IPS DF 19.7 (cell line): ENCODE measurements at regions not wholly inside any gene's neighbourhood (a gene's known extent, or its start where the extent isn't known, plus 50 kb on each side); places are given as distances from the start of the nearest gene placed in this dataset.
"Not testable (repeated sequence)": the region's sequence is repeated elsewhere in the genome, so short reads cannot be mapped to it uniquely, and the experiment has no call there.

ENCODE experiments used
- DNase-seq: peaks from one replicate; pipeline ENCODE4 v3.0.0-alpha.2; 2013; ENCODE audit warnings: low read depth, low spot score

GRCh38 chr2:194822657-194823056, 834.4 kb upstream of the SLC39A10 start:
- DNase-seq = no peak

DNA sequence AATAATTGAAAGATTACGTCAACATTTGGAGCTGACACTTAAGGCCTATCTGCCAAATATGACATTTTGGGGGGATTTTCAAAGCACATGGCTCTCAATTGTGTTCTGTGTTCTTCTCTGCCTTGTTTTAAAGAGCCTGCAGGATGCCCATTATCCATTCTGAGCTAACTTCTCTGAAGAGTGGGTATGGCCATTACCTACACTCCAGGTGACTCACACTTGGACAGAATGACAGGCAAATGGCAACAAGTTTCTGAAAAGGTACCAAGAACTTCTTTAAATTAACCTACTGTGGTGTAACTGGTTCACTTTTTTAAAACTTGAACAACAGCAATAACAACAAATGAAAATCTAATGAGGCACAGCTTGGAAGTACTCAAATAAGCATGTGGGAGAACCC, 834.9 kb upstream of the SLC39A10 start:
- no peak for DNase-seq

GRCh38 chr2:194819367-194819766, 837.7 kb upstream of the SLC39A10 start:
- no peak for DNase-seq

GRCh38 chr2:194815475-194815874, 841.6 kb upstream of the SLC39A10 start:
- no peak for DNase-seq

DNA sequence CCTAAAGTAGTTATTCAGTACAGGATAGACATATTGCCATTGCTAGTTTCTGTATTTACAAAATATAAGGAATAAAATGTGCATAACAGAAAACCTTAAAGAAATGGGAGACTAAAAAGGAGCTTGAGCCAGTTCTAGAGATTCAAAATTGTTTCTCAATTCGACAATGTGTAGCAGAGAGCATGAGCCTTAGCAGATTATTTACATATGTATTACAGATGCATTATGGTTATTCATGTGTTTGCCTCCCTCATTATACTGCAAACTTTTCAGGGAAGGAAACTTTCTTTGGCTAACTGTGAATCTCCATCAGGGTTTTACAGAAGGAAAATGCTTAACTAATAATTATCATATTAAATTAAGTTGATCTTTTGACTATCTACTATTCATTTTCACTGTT, 854.4 kb upstream of the SLC39A10 start:
- DNase-seq = no peak

GRCh38 chr2:194787071-194787470, 870.0 kb upstream of the SLC39A10 start:
- not testable (repeated sequence) for DNase-seq

- DNase-seq = not testable (repeated sequence)
These were observed 885.6 kb upstream of the SLC39A10 start for GRCh38 chr2:194771394-194771793.

DNA sequence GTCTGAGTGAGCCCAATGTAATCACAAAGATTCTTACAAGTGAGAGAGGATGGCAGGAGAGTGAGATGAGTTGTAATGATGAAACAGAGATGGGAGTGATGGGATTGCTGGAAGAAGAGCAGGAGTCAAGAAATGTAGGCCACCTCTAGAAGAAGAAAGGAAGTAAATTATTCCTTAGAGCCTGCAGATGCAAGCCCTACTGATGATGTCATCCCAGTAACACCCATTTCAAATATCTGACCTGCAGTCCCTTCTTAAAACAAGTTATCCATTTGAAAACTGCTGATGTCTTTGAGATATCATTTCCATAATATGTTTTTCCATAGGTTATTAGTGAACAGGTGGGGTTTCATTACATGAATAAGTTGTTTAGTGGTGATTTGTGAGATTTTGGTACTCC, 888.0 kb upstream of the SLC39A10 start:
- no peak for DNase-seq

GRCh38 chr2:194765723-194766122, 891.3 kb upstream of the SLC39A10 start:
- DNase-seq = no peak

- no peak for DNase-seq
These were observed 906.1 kb upstream of the SLC39A10 start for GRCh38 chr2:194750926-194751325.

GRCh38 chr2:194745557-194746146, 911.4 kb upstream of the SLC39A10 start:
- DNase-seq = no peak

DNA sequence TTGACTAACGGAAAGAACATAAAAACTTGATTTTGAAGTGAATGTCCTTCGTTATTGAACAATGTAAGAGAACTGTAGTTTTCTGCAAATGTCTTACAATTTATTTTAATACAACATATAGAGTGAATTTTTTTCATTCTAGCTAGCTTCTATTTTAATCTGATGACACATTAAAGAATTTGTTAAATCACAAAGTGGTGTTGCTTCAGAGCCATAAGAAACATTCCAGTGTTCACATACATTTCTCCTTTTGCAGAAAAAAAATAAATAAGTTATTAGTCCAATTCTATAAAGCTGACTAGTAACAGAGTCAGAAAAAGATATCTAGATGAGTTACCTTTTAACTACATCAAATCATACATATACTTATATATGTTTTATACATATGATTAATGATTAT, 914.3 kb upstream of the SLC39A10 start:
- DNase-seq = no peak

GRCh38 chr2:194739217-194739616, 917.8 kb upstream of the SLC39A10 start:
- no peak for DNase-seq

DNA sequence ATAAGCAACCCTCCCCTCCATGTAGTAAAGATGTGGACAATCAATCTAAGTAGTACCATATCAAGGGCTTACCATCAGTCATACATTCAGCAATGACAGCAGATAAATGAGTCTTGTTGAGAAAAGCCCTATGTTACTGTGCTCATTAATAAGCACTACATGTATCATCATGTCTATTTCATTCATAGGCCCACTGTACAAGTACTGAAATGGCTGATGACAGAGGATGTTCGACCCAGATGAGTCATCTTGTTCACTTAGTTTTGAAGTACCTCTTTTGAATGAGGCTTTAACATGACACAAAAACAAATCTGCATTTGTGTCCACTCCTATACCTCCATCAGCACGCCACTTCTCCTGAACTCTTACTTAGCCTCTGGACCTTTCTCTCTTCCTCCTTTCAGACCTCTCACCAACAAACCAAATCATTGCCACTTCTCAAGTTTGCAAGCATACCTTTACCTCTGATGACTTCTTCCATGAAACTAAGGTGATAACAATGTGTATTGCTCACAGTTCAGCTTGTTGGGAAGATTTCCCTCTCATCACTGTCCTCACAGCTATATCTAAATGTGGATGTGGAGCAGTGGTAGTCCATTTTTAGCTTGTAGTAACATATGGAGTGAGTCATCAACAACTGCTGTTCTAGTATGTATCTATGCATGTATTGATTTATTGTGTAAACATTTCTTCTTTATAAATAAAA, 921.0 kb upstream of the SLC39A10 start:
- no peak for DNase-seq

DNA sequence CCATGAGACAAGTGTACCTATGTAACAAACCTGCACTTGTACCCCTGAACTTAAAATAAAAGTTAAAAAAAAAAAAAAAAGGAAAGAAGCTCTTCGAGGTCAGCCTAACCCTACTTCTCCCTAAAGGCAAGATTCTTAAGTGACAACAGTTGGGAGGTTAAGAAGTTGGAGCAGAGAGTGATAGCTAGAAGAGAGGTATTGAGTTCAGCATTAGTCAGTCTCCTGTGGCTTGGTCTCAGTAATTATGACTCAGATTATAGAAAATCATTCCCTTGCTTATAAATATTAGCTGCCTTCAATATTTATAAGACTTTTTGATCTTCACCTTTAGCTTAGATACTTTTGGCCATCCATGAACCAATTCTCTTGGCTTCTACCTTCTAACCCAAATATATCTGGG, 926.8 kb upstream of the SLC39A10 start:
- DNase-seq = no peak

DNA sequence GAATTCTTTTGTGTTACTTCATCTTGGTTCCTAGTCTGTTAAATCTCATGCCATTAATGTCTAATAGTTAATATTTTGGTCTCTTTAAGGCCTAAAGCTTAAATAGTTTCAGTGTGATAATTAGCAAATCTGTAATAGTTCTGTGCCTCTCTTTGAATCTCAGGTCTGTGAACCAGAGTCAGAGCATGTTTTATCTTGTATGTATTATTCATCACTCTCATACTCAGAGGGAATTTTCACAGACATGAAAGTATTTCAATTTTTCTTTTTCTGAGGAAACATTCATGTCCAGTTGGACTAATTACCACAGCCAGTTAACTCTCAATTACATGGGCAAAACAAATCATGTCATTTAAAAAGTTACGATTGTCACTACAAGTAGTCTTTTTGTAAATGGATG, 931.9 kb upstream of the SLC39A10 start:
- DNase-seq = no peak

DNA sequence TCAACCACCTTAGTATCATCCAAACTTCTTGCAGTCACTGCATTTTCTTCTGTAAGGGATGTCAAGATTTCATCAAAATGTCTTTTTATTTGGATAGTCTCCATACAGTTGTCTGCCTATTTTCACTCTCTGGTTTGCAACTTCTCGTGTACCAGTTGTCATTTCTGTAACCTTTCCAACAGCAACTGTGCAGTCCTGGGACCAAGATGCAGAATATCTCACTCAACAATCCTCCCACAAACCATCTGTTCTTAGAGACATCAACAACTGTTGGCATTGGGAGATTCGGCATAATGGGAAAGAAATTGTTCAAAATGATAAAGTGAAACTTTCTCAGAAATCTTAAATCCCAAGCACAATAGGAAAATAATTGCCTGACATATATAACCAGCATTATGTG, 933.6 kb upstream of the SLC39A10 start:
- DNase-seq = no peak

GRCh38 chr2:194721227-194721626, 935.8 kb upstream of the SLC39A10 start:
- no peak for DNase-seq

DNA sequence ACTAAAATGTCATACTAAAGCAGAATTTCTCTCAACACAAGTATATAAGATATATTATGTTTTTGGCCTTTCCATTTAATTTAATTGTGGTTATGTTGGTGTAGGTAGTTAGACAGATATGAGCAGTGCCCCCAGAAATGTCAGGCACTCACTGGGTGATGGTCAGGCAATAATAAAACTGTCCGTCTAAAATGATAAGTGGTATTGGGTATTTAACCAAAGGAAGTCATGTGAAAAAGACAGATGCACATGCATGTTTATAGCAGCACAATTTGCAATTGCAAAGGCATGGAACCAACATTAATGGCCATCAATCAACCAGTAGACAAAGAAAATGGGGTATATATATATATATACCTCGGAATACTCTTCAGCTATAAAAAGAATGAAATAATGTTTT, 936.6 kb upstream of the SLC39A10 start:
- no peak for DNase-seq

DNA sequence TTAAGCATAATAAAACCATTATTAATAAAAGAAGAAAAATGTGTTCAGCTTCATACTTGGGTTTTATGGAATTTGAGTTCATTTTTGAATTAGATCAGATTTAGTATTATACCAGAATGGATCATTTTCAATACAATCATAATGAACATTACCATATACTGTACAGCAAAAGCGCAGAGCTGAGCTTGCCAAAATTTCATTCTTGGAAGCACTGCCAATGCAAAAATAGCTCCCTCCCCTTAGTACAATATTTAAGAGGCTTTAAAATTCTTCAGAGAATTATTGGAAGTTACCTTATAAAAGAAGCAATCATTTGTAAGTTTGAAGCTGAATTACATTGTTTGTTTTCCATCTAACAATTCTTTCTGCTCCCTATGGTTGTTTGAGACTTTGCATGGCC, 938.1 kb upstream of the SLC39A10 start:
- DNase-seq = no peak

- no peak for DNase-seq
These were observed 942.5 kb upstream of the SLC39A10 start for GRCh38 chr2:194714541-194714940.

DNA sequence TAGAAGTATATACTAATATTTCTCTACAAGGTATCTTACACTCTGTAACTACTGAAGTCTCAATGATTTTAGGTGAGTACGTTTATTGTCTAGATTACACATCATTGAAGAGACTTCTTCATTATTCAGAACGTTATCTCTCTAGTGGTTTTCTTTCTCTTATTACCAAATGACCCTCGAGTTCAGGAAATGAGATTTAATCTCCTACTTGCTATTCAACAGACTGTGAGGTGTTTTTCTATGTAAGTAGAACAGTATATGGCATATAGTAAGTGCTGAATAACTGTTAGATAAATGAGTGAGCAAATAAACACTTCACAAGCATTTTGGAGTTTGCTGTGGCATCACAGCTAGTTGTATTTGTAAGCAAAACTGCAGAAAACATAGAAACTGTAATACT, 947.2 kb upstream of the SLC39A10 start:
- DNase-seq = no peak

DNA sequence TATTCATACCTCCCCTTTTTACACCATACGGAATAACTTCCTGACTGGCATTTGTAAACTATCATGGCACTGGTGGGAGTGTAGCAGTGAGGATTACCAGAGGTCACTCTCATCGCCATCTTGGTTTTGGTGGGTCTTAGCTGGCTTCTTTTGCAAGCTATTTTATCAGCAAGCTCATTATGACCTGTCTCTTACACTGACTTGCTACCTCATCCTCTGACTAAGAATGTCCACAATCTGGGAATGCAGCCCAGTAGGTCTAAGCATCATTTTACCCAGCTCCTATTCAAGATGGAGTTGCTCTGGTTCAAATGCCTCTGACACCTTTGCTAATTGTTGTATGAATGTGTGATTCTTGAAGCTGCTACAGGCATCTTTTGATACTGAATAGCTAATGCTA, 950.8 kb upstream of the SLC39A10 start:
- no peak for DNase-seq

GRCh38 chr2:194705398-194705797, 951.6 kb upstream of the SLC39A10 start:
- DNase-seq = no peak
